GM12875 (cell line): ENCODE measurements at regions not wholly inside any gene's neighbourhood (a gene's known extent, or its start where the extent isn't known, plus 50 kb on each side); places are given as distances from the start of the nearest gene placed in this dataset.

Experiments
- H3K4me3 ChIP-seq: one replicate; pipeline ENCODE4 v1.5.1; 2011; ENCODE audit warnings: low read depth, low read length, control low read depth
- CTCF ChIP-seq: IDR thresholded peaks from 2 replicates; pipeline ENCODE4 v1.5.1; 2011; ENCODE audit warnings: low read depth, mild to moderate bottlenecking, control low read depth, inconsistent platforms, low read length, moderate library complexity, borderline replicate concordance; ENCODE audit not compliant: insufficient read depth

- TF ChIP-seq CTCF: no peak
Measured at GRCh38 chr4:73001885-73002284, 67.6 kb downstream of the COX18 start.

GRCh38 chr4:72997409-72997808, 72.1 kb downstream of the COX18 start:
- H3K4me3 ChIP-seq: no peak overlapping the region
- no peak for TF ChIP-seq CTCF

More at GRCh38 chr4:73001885-73002284, 67.6 kb downstream of the COX18 start:
- no peak overlapping the region for H3K4me3 ChIP-seq

GRCh38 chr4:72994670-72995069, 74.8 kb downstream of the COX18 start:
- H3K4me3 ChIP-seq: no peak overlapping the region
- TF ChIP-seq CTCF: no peak

- no peak overlapping the region for H3K4me3 ChIP-seq
- TF ChIP-seq CTCF: no peak
Measured at GRCh38 chr4:72993876-72994275, 75.6 kb downstream of the COX18 start.

- H3K4me3 ChIP-seq: no peak overlapping the region
- TF ChIP-seq CTCF: no peak
Measured at GRCh38 chr4:72991873-72992272, 77.6 kb downstream of the COX18 start.

- TF ChIP-seq CTCF: no peak
- no peak overlapping the region for H3K4me3 ChIP-seq
Measured at GRCh38 chr4:72987741-72988729, 81.5 kb downstream of the COX18 start.

- TF ChIP-seq CTCF: no peak
Measured at GRCh38 chr4:72984351-72984750, 85.2 kb downstream of the COX18 start.

More at GRCh38 chr4:72984351-72984750, 85.2 kb downstream of the COX18 start:
- H3K4me3 ChIP-seq: no peak overlapping the region
